ENCODE measurements at regions not wholly inside any gene's neighbourhood (a gene's known extent, or its start where the extent isn't known, plus 50 kb on each side); places are given as distances from the start of the nearest gene placed in this dataset.
"Not testable (repeated sequence)": the region's sequence is repeated elsewhere in the genome, so short reads cannot be mapped to it uniquely, and the experiment has no call there.

GRCh38 chr10:61040399-61041016, 96.5 kb upstream of the RHOBTB1 start:
- DNase-seq, result no peak

GRCh38 chr10:61039868-61040267, 95.9 kb upstream of the RHOBTB1 start:
- no peak for DNase-seq

GRCh38 chr10:61037261-61037830, 93.4 kb upstream of the RHOBTB1 start:
- not testable (repeated sequence) for DNase-seq

- not testable (repeated sequence) for DNase-seq
Measured at GRCh38 chr10:61036148-61036547, 92.2 kb upstream of the RHOBTB1 start.

GRCh38 chr10:61031341-61031740, 87.4 kb upstream of the RHOBTB1 start:
- no peak for DNase-seq

GRCh38 chr10:61029411-61029810, 85.4 kb upstream of the RHOBTB1 start:
- DNase-seq, result no peak

GRCh38 chr10:61028861-61029361, 84.9 kb upstream of the RHOBTB1 start:
- no peak for DNase-seq

GRCh38 chr10:61024856-61025201, 80.8 kb upstream of the RHOBTB1 start:
- DNase-seq, result no peak

- DNase-seq, result no peak
Measured at GRCh38 chr10:61024151-61024855, 80.3 kb upstream of the RHOBTB1 start.

GRCh38 chr10:61023053-61023452, 79.1 kb upstream of the RHOBTB1 start:
- DNase-seq, result no peak

GRCh38 chr10:61021926-61022325, 77.9 kb upstream of the RHOBTB1 start:
- DNase-seq, result no peak

- DNase-seq, result no peak
Measured at GRCh38 chr10:61020420-61021158, 76.6 kb upstream of the RHOBTB1 start.

- no peak for DNase-seq
Measured at GRCh38 chr10:61018146-61018545, 74.2 kb upstream of the RHOBTB1 start.

GRCh38 chr10:61016630-61017029, 72.6 kb upstream of the RHOBTB1 start:
- DNase-seq, result no peak

GRCh38 chr10:61016007-61016406, 72.0 kb upstream of the RHOBTB1 start:
- no peak for DNase-seq

GRCh38 chr10:61010863-61011262, 66.9 kb upstream of the RHOBTB1 start:
- no peak for DNase-seq

GRCh38 chr10:61003069-61003468, 59.1 kb upstream of the RHOBTB1 start:
- DNase-seq, result not testable (repeated sequence)

- DNase-seq, result no peak
Measured at GRCh38 chr10:61001731-61002122, 57.7 kb upstream of the RHOBTB1 start.

GRCh38 chr10:61000769-61001730, 57.1 kb upstream of the RHOBTB1 start:
- DNase-seq, result no peak

- DNase-seq, result no peak
Measured at GRCh38 chr10:60998932-60999331, 54.9 kb upstream of the RHOBTB1 start.

GRCh38 chr10:60994128-60994527, 50.1 kb upstream of the RHOBTB1 start:
- DNase-seq, result no peak

Measured in CD4-positive, alpha-beta T cell treated with Interleukin-4 for 4 hours (primary cell).